SJSA1 (cell line): ENCODE measurements at regions not wholly inside any gene's neighbourhood (a gene's known extent, or its start where the extent isn't known, plus 50 kb on each side); places are given as distances from the start of the nearest gene placed in this dataset.
"Not testable (repeated sequence)": the region's sequence is repeated elsewhere in the genome, so short reads cannot be mapped to it uniquely, and the experiment has no call there.

ENCODE experiments used
- DNase-seq, 2 experiments: peaks; one replicate each; pipeline ENCODE4 v3.0.0-alpha.2; 2015 to 2020; ENCODE audit warnings: low spot score in 2 of 2, low read depth in 1 of 2
- H3K27ac ChIP-seq: fragments of 250-450 bp; sonication (Bioruptor Pico); 2 replicates; pipeline ENCODE4 v1.5.1; 2020; ENCODE audit warnings: mild to moderate bottlenecking, moderate library complexity
- H3K27me3 ChIP-seq: fragments of 250-450 bp; sonication (Bioruptor Pico); replicated peaks from 2 replicates; pipeline ENCODE4 v1.5.1; 2020; ENCODE audit warnings: mild to moderate bottlenecking, moderate library complexity
- H3K36me3 ChIP-seq: fragments of 250-450 bp; sonication (Bioruptor Pico); 2 replicates; pipeline ENCODE4 v1.5.1; 2020; ENCODE audit warnings: mild to moderate bottlenecking
- H3K4me1 ChIP-seq: fragments of 250-450 bp; sonication (Bioruptor Pico); replicated peaks from 2 replicates; pipeline ENCODE4 v1.6.1; 2021; ENCODE audit warnings: mild to moderate bottlenecking
- H3K4me3 ChIP-seq: fragments of 250-450 bp; sonication (Bioruptor Pico); 2 replicates; pipeline ENCODE4 v1.5.1; 2020; ENCODE audit warnings: mild to moderate bottlenecking
- H3K9me3 ChIP-seq: fragments of 250-450 bp; sonication (Bioruptor Pico); replicated peaks from 2 replicates; pipeline ENCODE4 v1.5.1; 2020; ENCODE audit warnings: mild to moderate bottlenecking

- Histone ChIP-seq H3K4me1 (no peaks in the 10 kb centered on the region), H3K27me3 (no peaks in the 10 kb centered on the region), H3K27ac (no peak overlapping the region), H3K9me3 (no peaks in the 10 kb centered on the region; the same call in 1 of the 2 replicates), H3K4me3 (no peak overlapping the region), H3K36me3 (no peaks in the 10 kb centered on the region)
- DNase-seq: no peak
Measured at GRCh38 chr2:33917252-33917651, 318.2 kb upstream of the FAM98A start.

DNA sequence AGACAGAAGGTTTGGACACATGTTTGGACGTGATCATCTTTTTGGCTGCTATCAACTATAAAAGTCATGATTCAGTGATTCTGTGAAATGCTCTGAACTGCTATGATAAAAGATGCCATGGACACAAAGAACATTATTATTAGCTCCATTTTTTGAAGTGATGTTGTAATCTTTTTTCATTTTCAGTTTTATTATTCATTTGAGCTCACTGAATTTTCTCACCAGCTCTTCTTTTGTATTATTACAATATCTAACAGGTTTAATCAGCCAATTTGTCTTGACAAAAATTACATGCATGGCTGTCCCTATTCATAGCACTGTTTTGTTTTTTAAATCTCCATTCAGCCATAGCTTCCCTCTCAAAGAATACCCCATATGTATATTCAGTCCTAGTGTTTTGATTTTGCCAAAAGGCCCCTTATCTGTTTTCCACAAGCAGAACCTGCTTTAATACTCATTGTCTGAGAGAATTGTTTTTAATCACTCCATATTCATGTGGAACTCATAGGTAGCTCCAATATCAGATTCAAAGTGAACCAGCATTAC lies 314.0 kb upstream of the FAM98A start:
- no peak overlapping the region for H3K4me3 ChIP-seq
- no peaks in the 10 kb centered on the region for H3K27me3 ChIP-seq
- DNase-seq: no peak
- H3K9me3 ChIP-seq: no peaks in the 10 kb centered on the region; the same call in 1 of the 2 replicates
- H3K36me3 ChIP-seq: no peaks in the 10 kb centered on the region
- no peaks in the 10 kb centered on the region for H3K4me1 ChIP-seq
- no peak overlapping the region for H3K27ac ChIP-seq

- no peak for DNase-seq
- Histone ChIP-seq H3K36me3 (no peaks in the 10 kb centered on the region), H3K9me3 (no peaks in the 10 kb centered on the region; the same call in 1 of the 2 replicates), H3K4me3 (no peak overlapping the region), H3K27me3 (no peaks in the 10 kb centered on the region), H3K4me1 (no peaks in the 10 kb centered on the region), H3K27ac (no peak overlapping the region)
Measured at GRCh38 chr2:33911327-33911726, 312.2 kb upstream of the FAM98A start.

- Histone ChIP-seq H3K36me3 (no peaks in the 10 kb centered on the region), H3K9me3 (no peaks in the 10 kb centered on the region; the same call in 1 of the 2 replicates), H3K27ac (no peak overlapping the region), H3K27me3 (no peaks in the 10 kb centered on the region), H3K4me3 (no peak overlapping the region), H3K4me1 (no peaks in the 10 kb centered on the region)
- no peak for DNase-seq
Measured at GRCh38 chr2:33909945-33910695, 311.0 kb upstream of the FAM98A start.

- Histone ChIP-seq H3K4me1 (no peaks in the 10 kb centered on the region), H3K27me3 (no peaks in the 10 kb centered on the region), H3K4me3 (no peak overlapping the region), H3K36me3 (no peaks in the 10 kb centered on the region), H3K9me3 (no peaks in the 10 kb centered on the region; the same call in 1 of the 2 replicates), H3K27ac (no peak overlapping the region)
- DNase-seq: no peak
Measured at GRCh38 chr2:33907866-33908265, 308.8 kb upstream of the FAM98A start.

GRCh38 chr2:33906129-33906528 lies 307.0 kb upstream of the FAM98A start:
- not testable (repeated sequence) for H3K4me1 ChIP-seq, H3K9me3 ChIP-seq, H3K4me3 ChIP-seq, DNase-seq, H3K27me3 ChIP-seq, H3K27ac ChIP-seq, H3K36me3 ChIP-seq

DNA sequence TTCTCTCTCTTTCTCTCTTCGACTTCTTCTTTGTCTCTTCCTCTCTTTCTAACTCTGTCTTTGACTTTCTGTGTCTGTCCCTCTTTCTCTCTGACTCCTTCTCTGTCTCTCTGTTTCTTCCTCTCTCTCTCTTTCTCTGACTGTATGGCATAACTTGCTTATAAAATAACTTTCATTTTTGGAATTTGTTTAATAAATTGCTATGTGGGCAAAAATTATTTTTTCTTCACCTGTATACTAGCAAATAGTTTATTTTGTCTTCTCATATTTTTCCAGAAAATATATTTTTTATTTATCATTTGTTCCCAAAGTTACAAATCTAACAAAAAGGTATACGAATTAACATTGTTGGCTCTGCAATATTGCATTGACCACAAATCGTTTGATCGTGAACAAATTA lies 305.7 kb upstream of the FAM98A start:
- Histone ChIP-seq H3K27me3 (no peaks in the 10 kb centered on the region), H3K4me3 (no peak overlapping the region), H3K9me3 (no peaks in the 10 kb centered on the region), H3K36me3 (no peaks in the 10 kb centered on the region), H3K4me1 (no peaks in the 10 kb centered on the region), H3K27ac (no peak overlapping the region)
- DNase-seq: no peak

- H3K27me3 ChIP-seq: no peaks in the 10 kb centered on the region
- H3K36me3 ChIP-seq: no peaks in the 10 kb centered on the region
- no peak overlapping the region for H3K27ac ChIP-seq
- no peaks in the 10 kb centered on the region for H3K4me1 ChIP-seq
- H3K4me3 ChIP-seq: no peak overlapping the region
- H3K9me3 ChIP-seq: no peaks in the 10 kb centered on the region
- no peak for DNase-seq
Measured at GRCh38 chr2:33903701-33904100, 304.6 kb upstream of the FAM98A start.

DNA sequence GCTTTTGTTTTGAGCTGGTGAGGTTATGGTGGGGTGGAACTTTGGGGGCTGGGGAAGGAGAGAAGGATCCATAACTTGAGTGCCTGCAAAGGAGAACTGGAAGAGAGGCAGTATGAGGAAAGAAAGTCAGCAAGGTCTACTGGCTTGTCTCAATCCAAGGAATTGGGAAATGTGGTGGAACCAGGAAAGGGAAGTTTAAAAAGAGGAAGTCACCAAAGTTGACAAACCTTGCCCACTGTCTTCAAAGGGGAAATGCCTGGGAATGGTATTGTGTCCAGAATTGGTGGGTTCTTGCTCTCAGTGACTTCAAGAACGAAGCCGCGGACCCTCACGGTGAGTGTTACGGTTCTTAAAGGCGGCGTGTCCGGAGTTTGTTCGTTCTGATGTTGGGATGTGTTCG lies 304.1 kb upstream of the FAM98A start:
- Histone ChIP-seq H3K27me3 (no peaks in the 10 kb centered on the region), H3K27ac (no peak overlapping the region), H3K36me3 (no peaks in the 10 kb centered on the region), H3K4me3 (no peak overlapping the region), H3K9me3 (no peaks in the 10 kb centered on the region), H3K4me1 (no peaks in the 10 kb centered on the region)
- DNase-seq: no peak

- Histone ChIP-seq H3K27me3 (no peaks in the 10 kb centered on the region), H3K4me1 (no peaks in the 10 kb centered on the region), H3K36me3 (no peaks in the 10 kb centered on the region), H3K9me3 (no peaks in the 10 kb centered on the region), H3K27ac (no peak overlapping the region), H3K4me3 (no peak overlapping the region)
- DNase-seq: no peak
Measured at GRCh38 chr2:33900610-33901009, 301.5 kb upstream of the FAM98A start.

- no peaks in the 10 kb centered on the region for H3K4me1 ChIP-seq
- no peaks in the 10 kb centered on the region for H3K36me3 ChIP-seq
- H3K9me3 ChIP-seq: no peaks in the 10 kb centered on the region
- no peak for DNase-seq
- no peak overlapping the region for H3K4me3 ChIP-seq
- no peaks in the 10 kb centered on the region for H3K27me3 ChIP-seq
- no peak overlapping the region for H3K27ac ChIP-seq
Measured at GRCh38 chr2:33897741-33898140, 298.6 kb upstream of the FAM98A start.

DNA sequence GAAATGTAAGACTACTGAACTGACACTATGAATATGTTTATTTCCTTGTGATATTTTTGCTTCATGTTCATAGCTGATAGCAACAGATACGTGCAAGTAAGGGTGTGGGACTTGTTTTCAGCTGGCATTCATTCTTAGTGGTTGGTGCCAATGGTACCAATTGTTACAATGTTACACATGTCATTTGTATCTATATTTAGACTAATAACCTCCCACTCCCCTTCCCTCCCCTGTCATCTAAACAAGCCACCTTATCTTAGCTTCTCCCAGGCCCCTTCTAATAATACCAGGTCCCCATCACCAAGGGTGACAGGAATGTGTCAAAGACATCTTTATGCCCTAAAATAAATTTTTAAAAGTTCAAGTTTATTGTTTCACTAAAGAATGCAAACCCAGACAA lies 294.7 kb upstream of the FAM98A start:
- Histone ChIP-seq H3K9me3 (peaks cover 7% of the 10 kb centered on the region; the same call in 1 of the 2 replicates), H3K4me3 (no peak overlapping the region), H3K4me1 (no peaks in the 10 kb centered on the region), H3K27me3 (no peaks in the 10 kb centered on the region), H3K36me3 (no peaks in the 10 kb centered on the region), H3K27ac (no peak overlapping the region)
- no peak for DNase-seq

DNA sequence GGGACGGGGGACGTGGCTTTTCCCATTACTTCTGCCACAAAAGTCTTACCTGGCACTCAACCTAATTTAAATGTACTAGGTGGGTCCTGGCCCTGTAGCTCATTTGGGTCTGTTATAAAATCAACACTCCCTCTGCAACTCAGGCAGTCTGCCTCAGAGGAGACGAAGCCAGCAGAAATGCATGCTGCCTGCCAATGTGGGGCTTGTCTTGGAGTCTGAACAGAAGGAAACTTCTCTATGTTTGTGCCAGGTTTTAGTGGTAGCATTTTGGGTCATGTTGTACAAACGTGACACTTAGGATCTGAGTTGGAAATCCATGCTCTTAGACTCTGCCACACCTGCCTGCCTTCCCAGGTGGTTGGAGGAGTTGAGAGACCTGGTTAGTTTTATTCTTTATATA lies 292.5 kb upstream of the FAM98A start:
- H3K4me1 ChIP-seq: no peaks in the 10 kb centered on the region
- no peaks in the 10 kb centered on the region for H3K36me3 ChIP-seq
- H3K27ac ChIP-seq: no peak overlapping the region
- DNase-seq: no peak
- H3K4me3 ChIP-seq: no peak overlapping the region
- no peaks in the 10 kb centered on the region for H3K27me3 ChIP-seq
- H3K9me3 ChIP-seq: peaks cover 7% of the 10 kb centered on the region; the same call in 1 of the 2 replicates

DNA sequence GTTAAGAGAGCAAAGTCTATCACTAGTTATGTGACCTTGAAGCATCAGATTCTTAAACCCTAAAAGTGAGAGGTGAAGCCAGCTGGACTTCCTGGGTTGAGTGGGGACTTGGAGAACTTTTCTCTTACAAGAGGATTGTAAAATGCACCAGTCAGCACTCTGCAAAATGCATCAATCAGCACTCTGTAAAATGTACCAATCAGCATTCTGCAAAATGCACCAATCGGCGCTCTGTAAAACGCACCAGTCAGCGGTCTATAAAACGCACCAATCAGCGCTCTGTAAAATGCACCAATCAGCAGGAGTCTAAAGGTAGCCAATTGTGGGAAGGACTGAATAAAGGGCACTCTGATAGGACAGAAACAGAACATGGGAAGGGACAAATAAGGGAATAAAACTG lies 291.6 kb upstream of the FAM98A start:
- DNase-seq: no peak

More for the DNA sequence above, 291.6 kb upstream of the FAM98A start:
- H3K9me3 ChIP-seq: peaks cover 7% of the 10 kb centered on the region; the same call in 1 of the 2 replicates
- no peaks in the 10 kb centered on the region for H3K4me1 ChIP-seq
- no peaks in the 10 kb centered on the region for H3K36me3 ChIP-seq
- H3K27me3 ChIP-seq: no peaks in the 10 kb centered on the region
- H3K27ac ChIP-seq: no peak overlapping the region
- H3K4me3 ChIP-seq: no peak overlapping the region
